ENCODE measurements at regions not wholly inside any gene's neighbourhood (a gene's known extent, or its start where the extent isn't known, plus 50 kb on each side); places are given as distances from the start of the nearest gene placed in this dataset.

- no peak overlapping the region for H2AFZ ChIP-seq (ENCODE audit: low read depth, low read length)
- H3K9me3 Mint-ChIP-seq (ENCODE audit: unreplicated experiment) = peaks cover 17% of the 10 kb centered on the region
- H3K4me1 Mint-ChIP-seq (ENCODE audit: low read depth, unreplicated experiment) = peaks cover 10% of the 10 kb centered on the region
- H3K4me3 Mint-ChIP-seq (ENCODE audit: unreplicated experiment) = no peak overlapping the region
- H3K79me2 ChIP-seq (ENCODE audit: insufficient read depth, low read length) = no peaks in the 10 kb centered on the region
- H3K4me3 ChIP-seq (ENCODE audit: insufficient read depth, low read depth, low read length) = no peak overlapping the region
- H3K9me3 ChIP-seq (ENCODE audit: insufficient read depth, low read depth, low read length) = no peaks in the 10 kb centered on the region
- no peak for DNase-seq (ENCODE audit: low read depth)
- H3K36me3 Mint-ChIP-seq (ENCODE audit: low read depth, unreplicated experiment) = peaks cover 6% of the 10 kb centered on the region
- no peaks in the 10 kb centered on the region for H3K36me3 ChIP-seq (ENCODE audit: insufficient read depth, low read length)
- no peak overlapping the region for H3K27ac Mint-ChIP-seq (ENCODE audit: unreplicated experiment)
- H3K4me1 ChIP-seq (ENCODE audit: insufficient read depth, low read length) = no peaks in the 10 kb centered on the region
- no peaks in the 10 kb centered on the region for H3K27me3 Mint-ChIP-seq (ENCODE audit: low read depth, unreplicated experiment)
- no peak overlapping the region for H3K27ac ChIP-seq (ENCODE audit: low read depth, low read length)
- H3K4me2 ChIP-seq (ENCODE audit: low read length) = no peak overlapping the region
- no peaks in the 10 kb centered on the region for H4K20me1 ChIP-seq (ENCODE audit: insufficient read depth, low read length)
- FAIRE-seq = no peak
- TF ChIP-seq EZH2 (IDR thresholded peaks at IDR 0.05; ENCODE audit: insufficient read depth, low read length) = no peak
- no peak for TF ChIP-seq CTCF (IDR thresholded peaks at IDR 0.05; ENCODE audit: insufficient read depth, low read depth, low read length)
- H3K27me3 ChIP-seq (ENCODE audit: insufficient read depth, low read length) = no peaks in the 10 kb centered on the region
- no peak overlapping the region for H3K9ac ChIP-seq (ENCODE audit: low read length)
Measured at GRCh38 chr10:83577421-83577820, 561.9 kb upstream of the GHITM start.

GRCh38 chr10:83580373-83581012 lies 558.8 kb upstream of the GHITM start:
- H3K9me3 ChIP-seq (ENCODE audit: insufficient read depth, low read depth, low read length) = no peaks in the 10 kb centered on the region
- H4K20me1 ChIP-seq (ENCODE audit: insufficient read depth, low read length) = no peaks in the 10 kb centered on the region
- no peak overlapping the region for H3K4me2 ChIP-seq (ENCODE audit: low read length)
- Mint-ChIP-seq H3K27me3 (ENCODE audit: low read depth, unreplicated experiment) (no peaks in the 10 kb centered on the region), H3K36me3 (ENCODE audit: low read depth, unreplicated experiment) (peaks cover 6% of the 10 kb centered on the region), H3K4me1 (ENCODE audit: low read depth, unreplicated experiment) (peaks cover 15% of the 10 kb centered on the region), H3K4me3 (ENCODE audit: unreplicated experiment) (no peak overlapping the region), H3K9me3 (ENCODE audit: unreplicated experiment) (peaks cover 17% of the 10 kb centered on the region), H3K27ac (ENCODE audit: unreplicated experiment) (no peak overlapping the region)
- H2AFZ ChIP-seq (ENCODE audit: low read depth, low read length) = no peak overlapping the region
- no peak overlapping the region for H3K27ac ChIP-seq (ENCODE audit: low read depth, low read length)
- no peak overlapping the region for H3K9ac ChIP-seq (ENCODE audit: low read length)
- peaks cover 2% of the 10 kb centered on the region for H3K4me1 ChIP-seq (ENCODE audit: insufficient read depth, low read length)
- no peaks in the 10 kb centered on the region for H3K27me3 ChIP-seq (ENCODE audit: insufficient read depth, low read length)
- no peaks in the 10 kb centered on the region for H3K79me2 ChIP-seq (ENCODE audit: insufficient read depth, low read length)
- no peak for FAIRE-seq
- DNase-seq (ENCODE audit: low read depth) = no peak
- no peaks in the 10 kb centered on the region for H3K36me3 ChIP-seq (ENCODE audit: insufficient read depth, low read length)
- TF ChIP-seq EZH2 (IDR thresholded peaks at IDR 0.05; ENCODE audit: insufficient read depth, low read length) (no peak), CTCF (IDR thresholded peaks at IDR 0.05; ENCODE audit: insufficient read depth, low read depth, low read length) (no peak)
- no peak overlapping the region for H3K4me3 ChIP-seq (ENCODE audit: insufficient read depth, low read depth, low read length)

GRCh38 chr10:83582407-83583095 lies 556.8 kb upstream of the GHITM start:
- Mint-ChIP-seq H3K4me1 (ENCODE audit: low read depth, unreplicated experiment) (peaks cover 20% of the 10 kb centered on the region), H3K36me3 (ENCODE audit: low read depth, unreplicated experiment) (peaks cover 6% of the 10 kb centered on the region), H3K27me3 (ENCODE audit: low read depth, unreplicated experiment) (no peaks in the 10 kb centered on the region), H3K27ac (ENCODE audit: unreplicated experiment) (no peak overlapping the region), H3K9me3 (ENCODE audit: unreplicated experiment) (peaks cover 15% of the 10 kb centered on the region), H3K4me3 (ENCODE audit: unreplicated experiment) (no peak overlapping the region)
- no peak overlapping the region for H3K9ac ChIP-seq (ENCODE audit: low read length)
- TF ChIP-seq EZH2 (IDR thresholded peaks at IDR 0.05; ENCODE audit: insufficient read depth, low read length) (no peak), CTCF (IDR thresholded peaks at IDR 0.05; ENCODE audit: insufficient read depth, low read depth, low read length) (no peak)
- H3K79me2 ChIP-seq (ENCODE audit: insufficient read depth, low read length) = no peaks in the 10 kb centered on the region
- H3K27me3 ChIP-seq (ENCODE audit: insufficient read depth, low read length) = no peaks in the 10 kb centered on the region
- no peak for DNase-seq (ENCODE audit: low read depth)
- no peak overlapping the region for H3K4me2 ChIP-seq (ENCODE audit: low read length)
- H3K36me3 ChIP-seq (ENCODE audit: insufficient read depth, low read length) = no peaks in the 10 kb centered on the region
- no peak overlapping the region for H2AFZ ChIP-seq (ENCODE audit: low read depth, low read length)
- no peaks in the 10 kb centered on the region for H4K20me1 ChIP-seq (ENCODE audit: insufficient read depth, low read length)
- H3K9me3 ChIP-seq (ENCODE audit: insufficient read depth, low read depth, low read length) = no peaks in the 10 kb centered on the region
- no peak overlapping the region for H3K4me3 ChIP-seq (ENCODE audit: insufficient read depth, low read depth, low read length)
- no peak for FAIRE-seq
- H3K4me1 ChIP-seq (ENCODE audit: insufficient read depth, low read length) = peaks cover 6% of the 10 kb centered on the region
- no peak overlapping the region for H3K27ac ChIP-seq (ENCODE audit: low read depth, low read length)
